ENCODE measurements at regions not wholly inside any gene's neighbourhood (a gene's known extent, or its start where the extent isn't known, plus 50 kb on each side); places are given as distances from the start of the nearest gene placed in this dataset.
"Not testable (repeated sequence)": the region's sequence is repeated elsewhere in the genome, so short reads cannot be mapped to it uniquely, and the experiment has no call there.

GRCh38 chr15:96472681-96473080 lies 142.2 kb downstream of the NR2F2 start:
- DNase-seq: no peak

GRCh38 chr15:96473556-96473955 lies 143.1 kb downstream of the NR2F2 start:
- no peak for DNase-seq

DNA sequence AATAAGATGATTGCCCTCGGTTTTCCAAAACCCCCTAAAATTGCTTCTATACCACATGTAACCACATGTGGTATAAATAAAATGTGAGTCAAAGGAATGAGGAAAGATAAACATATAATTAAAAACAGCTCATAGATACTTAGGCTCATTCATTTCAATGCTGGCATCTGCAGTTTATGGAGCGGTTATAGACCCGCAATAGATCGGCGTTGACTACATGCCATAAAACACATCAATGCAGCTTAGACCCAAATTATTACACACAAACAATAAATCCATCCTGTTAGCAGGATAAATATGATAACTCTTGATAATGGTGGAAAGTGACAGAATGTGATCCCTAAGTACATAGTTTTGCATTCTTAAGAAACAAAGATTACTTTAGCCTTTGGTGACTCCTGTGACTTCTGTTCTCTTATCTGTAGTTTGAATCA lies 143.7 kb downstream of the NR2F2 start:
- no peak for DNase-seq

DNA sequence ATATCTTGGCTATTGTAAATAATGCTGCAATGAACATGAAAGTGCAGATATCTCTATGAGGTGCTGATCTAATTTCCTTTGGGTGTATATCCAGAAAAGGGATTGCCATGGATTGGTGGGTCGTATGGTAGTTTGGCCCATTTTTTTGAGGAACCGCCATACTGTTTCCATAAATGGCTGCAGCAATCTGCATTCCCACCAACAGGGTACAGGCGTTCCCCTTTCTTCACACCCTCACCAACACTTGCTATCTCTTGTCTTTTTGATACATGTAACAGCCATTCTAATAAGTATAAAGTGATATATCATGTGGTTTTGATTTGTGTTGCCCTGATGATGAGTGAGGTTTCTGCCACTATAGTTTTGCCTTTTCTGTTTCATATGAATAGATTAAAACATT lies 146.7 kb downstream of the NR2F2 start:
- DNase-seq: no peak

- DNase-seq: not testable (repeated sequence)
Observed at GRCh38 chr15:96484412-96484811, 153.9 kb downstream of the NR2F2 start.

GRCh38 chr15:96484830-96485229 lies 154.3 kb downstream of the NR2F2 start:
- DNase-seq: no peak

DNA sequence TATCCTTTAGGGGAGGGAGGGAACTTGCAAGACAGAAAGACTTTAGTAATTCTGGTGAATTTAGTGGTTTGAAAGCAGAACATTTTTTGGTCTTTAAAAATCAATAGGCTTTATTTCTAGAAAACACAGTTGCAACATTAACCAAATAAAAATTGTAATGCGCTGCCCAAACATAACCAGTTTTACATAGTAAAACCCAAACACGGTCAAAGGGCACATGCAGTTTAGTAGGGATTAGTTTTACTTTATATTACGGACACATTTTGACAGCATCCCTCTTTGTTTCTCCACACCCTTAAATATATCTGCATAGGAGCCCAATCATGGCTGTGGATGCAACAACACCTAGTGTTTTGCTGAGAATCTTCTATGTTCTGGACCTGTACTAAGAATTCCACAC lies 156.7 kb downstream of the NR2F2 start:
- no peak for DNase-seq

- not testable (repeated sequence) for DNase-seq
Observed at GRCh38 chr15:96491066-96491699, 160.7 kb downstream of the NR2F2 start.

DNA sequence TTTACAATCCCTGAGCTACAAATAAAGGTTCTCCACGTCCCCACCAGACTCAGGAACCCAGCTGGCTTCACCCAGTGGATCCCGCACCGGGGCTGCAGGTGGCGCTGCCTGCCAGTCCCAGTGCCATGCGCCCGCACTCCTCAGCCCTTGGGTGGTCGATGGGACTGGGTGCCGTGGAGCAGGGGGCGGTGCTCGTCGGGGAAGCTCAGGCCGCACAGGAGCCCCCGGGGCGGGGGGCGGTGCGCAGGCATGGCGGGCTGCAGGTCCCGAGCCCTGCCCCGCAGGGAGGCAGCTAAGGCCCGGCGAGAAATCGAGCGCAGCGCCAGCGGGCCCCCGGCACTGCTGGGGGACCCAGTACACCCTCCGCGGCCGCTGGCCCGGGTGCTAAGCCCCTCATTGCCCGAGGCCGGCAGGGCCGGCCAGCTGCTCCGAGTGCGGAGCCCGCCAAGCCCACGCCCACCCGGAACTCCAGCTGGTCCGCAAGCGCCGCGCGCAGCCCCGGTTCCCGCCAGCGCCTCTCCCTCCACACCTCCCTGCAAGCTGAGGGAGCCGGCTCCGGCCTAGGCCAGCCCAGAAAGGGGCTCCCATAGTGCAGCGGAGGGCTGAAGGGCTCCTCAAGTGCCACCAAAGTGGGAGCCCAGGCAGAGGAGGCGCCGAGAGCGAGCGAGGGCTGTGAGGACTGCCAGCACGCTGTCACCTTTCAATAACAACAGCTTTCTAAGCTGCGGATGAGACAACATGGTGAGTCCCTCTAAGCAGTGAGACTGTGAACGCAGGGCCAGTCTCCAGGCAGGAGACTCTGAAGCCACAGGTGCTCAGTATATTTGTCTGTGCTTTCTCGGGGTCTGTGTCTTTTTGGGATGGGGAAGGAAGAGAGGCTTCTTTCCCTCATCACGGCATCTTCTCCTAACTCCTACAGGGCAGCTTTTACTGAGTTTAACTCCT lies 161.5 kb downstream of the NR2F2 start:
- not testable (repeated sequence) for DNase-seq

DNA sequence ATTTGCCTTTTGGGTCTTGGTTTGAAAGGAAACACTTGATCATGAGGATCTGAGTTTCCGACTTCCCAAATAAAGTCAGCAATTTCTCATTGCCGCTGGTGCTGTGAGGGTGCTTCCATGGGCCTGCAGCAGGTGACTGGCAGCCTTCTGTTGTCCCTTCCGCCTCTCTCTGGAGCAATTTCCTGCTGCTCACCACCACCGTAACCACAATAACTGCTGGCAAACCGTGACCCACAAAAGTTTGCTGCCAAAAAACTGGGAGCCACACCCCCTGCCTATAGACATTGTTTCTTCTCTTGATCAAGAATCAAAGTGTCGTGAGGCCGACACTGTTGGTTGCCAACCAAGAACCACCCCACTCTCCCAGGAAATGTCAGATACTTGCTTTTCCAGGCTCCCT lies 164.0 kb downstream of the NR2F2 start:
- no peak for DNase-seq

GRCh38 chr15:96495386-96495785 lies 164.9 kb downstream of the NR2F2 start:
- DNase-seq: no peak

- DNase-seq: no peak
Observed at GRCh38 chr15:96497951-96498350, 167.5 kb downstream of the NR2F2 start.

GRCh38 chr15:96500508-96500907 lies 170.0 kb downstream of the NR2F2 start:
- peak; percentile 29 for DNase-seq

DNA sequence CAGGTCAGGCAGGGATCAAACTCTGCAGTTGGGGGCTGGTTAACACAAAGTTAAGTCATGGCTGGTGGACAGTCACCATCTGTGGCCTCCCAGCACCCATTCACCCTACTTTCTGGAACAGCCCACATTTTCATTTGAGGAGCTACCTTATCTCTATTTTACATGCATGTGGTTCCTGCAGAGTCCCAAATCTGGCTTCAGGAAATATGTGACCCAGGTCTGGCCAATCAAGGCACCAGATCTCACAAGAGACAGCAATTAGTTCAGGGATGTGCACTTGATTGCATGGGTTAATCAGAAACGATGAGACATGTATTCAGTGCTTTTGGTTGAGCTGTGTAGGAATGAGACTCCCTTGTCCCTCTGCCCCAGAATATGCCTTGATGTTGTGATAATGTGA lies 170.9 kb downstream of the NR2F2 start:
- DNase-seq: no peak

GRCh38 chr15:96502196-96502595 lies 171.7 kb downstream of the NR2F2 start:
- no peak for DNase-seq

DNA sequence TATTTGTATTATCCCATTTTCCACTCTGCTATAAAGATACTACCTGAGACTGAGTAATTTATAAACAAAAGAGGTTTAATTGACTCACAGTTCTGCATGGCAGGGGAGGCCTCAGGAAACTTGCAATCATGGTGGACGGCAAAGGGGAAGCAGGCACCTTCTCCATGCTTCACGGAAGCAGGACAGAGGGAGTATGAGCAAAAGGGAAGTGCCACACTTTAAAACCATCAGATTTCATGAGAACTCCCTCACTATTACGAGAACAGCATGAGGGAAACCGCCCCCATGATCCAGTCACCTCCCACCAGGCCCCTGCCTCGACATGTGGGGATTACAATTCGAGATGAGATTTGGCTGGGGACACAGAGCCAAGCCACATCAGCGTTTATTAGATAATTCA lies 172.8 kb downstream of the NR2F2 start:
- no peak for DNase-seq

GRCh38 chr15:96504371-96504770 lies 173.9 kb downstream of the NR2F2 start:
- DNase-seq: no peak

DNA sequence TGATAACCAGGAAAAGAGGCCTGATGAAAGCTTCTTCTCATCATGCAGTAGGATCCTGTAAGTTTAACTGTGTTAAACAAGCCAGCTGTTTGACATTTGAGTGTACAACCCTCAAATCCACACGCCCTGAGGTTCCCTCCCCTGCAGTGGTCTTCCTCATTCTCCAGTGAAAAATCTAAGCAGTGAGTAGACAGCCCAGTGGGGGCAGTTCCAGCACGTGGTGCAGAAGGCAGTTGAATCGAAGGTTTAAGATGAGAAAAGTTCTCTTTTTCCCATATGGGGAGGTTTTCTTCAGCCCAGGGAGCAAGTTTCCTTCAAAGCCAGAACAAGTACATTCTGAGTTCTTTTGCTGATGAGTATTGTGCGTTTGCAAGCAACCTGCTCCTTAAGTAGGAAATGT lies 174.5 kb downstream of the NR2F2 start:
- no peak for DNase-seq

GRCh38 chr15:96514607-96515285 lies 184.2 kb downstream of the NR2F2 start:
- DNase-seq: no peak

- DNase-seq: no peak
Observed at GRCh38 chr15:96515371-96515770, 184.9 kb downstream of the NR2F2 start.

DNA sequence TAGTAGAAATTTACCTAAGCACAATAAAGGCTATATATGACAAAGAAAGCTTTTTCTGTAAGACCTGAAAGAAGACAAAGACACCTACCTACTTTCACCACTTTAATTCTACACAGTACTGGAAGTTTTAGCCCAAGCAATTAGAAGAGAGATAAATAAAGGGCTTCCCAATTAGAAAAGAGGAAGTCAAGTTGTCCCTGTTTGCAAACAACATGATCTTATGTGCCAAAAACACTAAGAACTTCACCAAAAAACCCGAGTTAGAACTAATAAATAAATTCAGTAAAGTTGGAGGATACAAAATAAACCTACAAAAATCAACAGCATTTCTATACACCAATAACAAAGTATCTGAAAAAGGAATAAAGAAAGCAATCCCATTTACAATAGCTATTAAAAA lies 190.9 kb downstream of the NR2F2 start:
- no peak for DNase-seq

DNA sequence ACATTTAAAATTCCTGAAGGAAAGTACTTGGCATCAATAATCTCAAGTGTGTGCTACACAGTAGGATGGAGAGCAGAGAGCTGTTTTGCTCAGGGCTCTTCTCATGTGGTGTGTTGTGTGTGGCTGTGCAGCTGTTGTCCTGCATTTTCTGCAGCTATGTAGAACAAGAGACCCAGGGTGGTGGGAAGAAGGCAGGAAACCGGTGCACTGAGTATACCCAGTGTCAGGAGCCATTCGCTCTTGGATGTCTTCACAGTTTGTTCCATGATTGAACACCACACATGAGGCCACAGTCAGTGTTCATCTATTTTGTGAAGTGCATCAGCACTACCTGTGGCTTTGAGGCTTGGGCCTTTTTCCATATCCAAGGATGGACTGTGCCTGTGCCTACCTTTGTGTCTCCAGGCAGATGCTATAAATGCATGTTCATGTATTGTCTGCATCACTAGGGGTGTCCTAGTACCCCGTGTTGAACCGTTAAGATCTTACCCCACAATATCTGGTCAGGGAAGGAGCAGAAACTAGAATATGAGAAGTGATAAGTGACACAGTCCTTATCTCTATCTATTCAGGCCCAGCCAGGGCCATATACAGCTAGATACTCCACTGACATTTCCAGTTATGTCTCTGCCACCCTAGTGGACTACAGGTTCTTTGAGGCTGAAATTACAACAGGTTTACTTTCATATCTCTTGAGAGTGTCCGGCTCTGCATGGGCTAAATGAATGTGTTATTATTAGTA lies 194.3 kb downstream of the NR2F2 start:
- DNase-seq: no peak

- peak; percentile 57 for DNase-seq
Observed at GRCh38 chr15:96535148-96535547, 204.6 kb downstream of the NR2F2 start.
